HUES48 (cell line): ENCODE measurements at regions not wholly inside any gene's neighbourhood (a gene's known extent, or its start where the extent isn't known, plus 50 kb on each side); places are given as distances from the start of the nearest gene placed in this dataset.

Experiments used
- H3K27ac ChIP-seq: one replicate; pipeline ENCODE4 v1.7.0; 2013; ENCODE audit warnings: low read depth, low read length, inconsistent platforms
- H3K27me3 ChIP-seq: 2 replicates; pipeline ENCODE4 v1.6.1; 2013; ENCODE audit warnings: mild to moderate bottlenecking, low read length; ENCODE audit not compliant: control insufficient read depth, insufficient read depth
- H3K36me3 ChIP-seq: 2 replicates; pipeline ENCODE4 v1.6.1; 2013; ENCODE audit warnings: low read length; ENCODE audit not compliant: control insufficient read depth, insufficient read depth
- H3K4me1 ChIP-seq: 2 replicates; pipeline ENCODE4 v1.6.1; 2013; ENCODE audit warnings: mild to moderate bottlenecking, low read length; ENCODE audit not compliant: control insufficient read depth, insufficient read depth
- H3K4me3 ChIP-seq: 2 replicates; pipeline ENCODE4 v1.5.1; 2013; ENCODE audit warnings: mild to moderate bottlenecking, low read depth, low read length
- H3K9ac ChIP-seq: 2 replicates; pipeline ENCODE4 v1.6.1; 2013; ENCODE audit warnings: mild to moderate bottlenecking, low read depth, low read length, moderate library complexity
- H3K9me3 ChIP-seq: 2 replicates; pipeline ENCODE4 v1.6.1; 2013; ENCODE audit warnings: low read length; ENCODE audit not compliant: control insufficient read depth, insufficient read depth

GRCh38 chr4:125433453-125433852 is 118.7 kb downstream of the FAT4 start:
- Histone ChIP-seq H3K9me3 (no peaks in the 10 kb centered on the region), H3K9ac (no peak overlapping the region), H3K36me3 (no peaks in the 10 kb centered on the region), H3K27me3 (no peaks in the 10 kb centered on the region), H3K4me1 (peaks cover 7% of the 10 kb centered on the region; the same call in 1 of the 2 replicates), H3K27ac (no peak overlapping the region), H3K4me3 (no peak overlapping the region)

GRCh38 chr4:125434136-125434535 is 119.4 kb downstream of the FAT4 start:
- H3K9me3 ChIP-seq: no peaks in the 10 kb centered on the region
- no peaks in the 10 kb centered on the region for H3K36me3 ChIP-seq
- H3K4me1 ChIP-seq: peaks cover 7% of the 10 kb centered on the region; the same call in 1 of the 2 replicates
- no peak overlapping the region for H3K4me3 ChIP-seq
- no peak overlapping the region for H3K9ac ChIP-seq
- H3K27ac ChIP-seq: no peak overlapping the region
- no peaks in the 10 kb centered on the region for H3K27me3 ChIP-seq

- no peaks in the 10 kb centered on the region for H3K9me3 ChIP-seq
- H3K27ac ChIP-seq: no peak overlapping the region
- no peak overlapping the region for H3K4me3 ChIP-seq
- H3K4me1 ChIP-seq: no peaks in the 10 kb centered on the region
- no peak overlapping the region for H3K9ac ChIP-seq
- no peaks in the 10 kb centered on the region for H3K27me3 ChIP-seq
- no peaks in the 10 kb centered on the region for H3K36me3 ChIP-seq
These were observed 126.1 kb downstream of the FAT4 start for GRCh38 chr4:125440814-125441213.

- Histone ChIP-seq H3K4me3 (no peak overlapping the region), H3K9me3 (no peaks in the 10 kb centered on the region), H3K27ac (no peak overlapping the region), H3K27me3 (no peaks in the 10 kb centered on the region), H3K36me3 (no peaks in the 10 kb centered on the region), H3K4me1 (no peaks in the 10 kb centered on the region), H3K9ac (no peak overlapping the region)
These were observed 129.4 kb downstream of the FAT4 start for GRCh38 chr4:125444166-125444565.

GRCh38 chr4:125445525-125445924 is 130.8 kb downstream of the FAT4 start:
- no peaks in the 10 kb centered on the region for H3K4me1 ChIP-seq
- H3K9me3 ChIP-seq: no peaks in the 10 kb centered on the region
- no peak overlapping the region for H3K9ac ChIP-seq
- no peak overlapping the region for H3K4me3 ChIP-seq
- no peak overlapping the region for H3K27ac ChIP-seq
- H3K36me3 ChIP-seq: no peaks in the 10 kb centered on the region
- no peaks in the 10 kb centered on the region for H3K27me3 ChIP-seq

- H3K27ac ChIP-seq: no peak overlapping the region
- H3K9me3 ChIP-seq: no peaks in the 10 kb centered on the region
- H3K9ac ChIP-seq: no peak overlapping the region
- no peaks in the 10 kb centered on the region for H3K4me1 ChIP-seq
- H3K4me3 ChIP-seq: no peak overlapping the region
- H3K36me3 ChIP-seq: 0 out of 2 replicates have a peak, but pooled peaks cover 4% of the 10 kb centered on the region
- no peaks in the 10 kb centered on the region for H3K27me3 ChIP-seq
These were observed 133.0 kb downstream of the FAT4 start for GRCh38 chr4:125447551-125448290.

GRCh38 chr4:125456075-125456474 is 141.3 kb downstream of the FAT4 start:
- H3K36me3 ChIP-seq: 0 out of 2 replicates have a peak, but pooled peaks cover 4% of the 10 kb centered on the region
- H3K9me3 ChIP-seq: no peaks in the 10 kb centered on the region
- H3K4me1 ChIP-seq: peaks cover 9% of the 10 kb centered on the region
- H3K9ac ChIP-seq: no peak overlapping the region
- H3K27me3 ChIP-seq: no peaks in the 10 kb centered on the region
- no peak overlapping the region for H3K27ac ChIP-seq
- H3K4me3 ChIP-seq: no peak overlapping the region

GRCh38 chr4:125459531-125459930 is 144.8 kb downstream of the FAT4 start:
- Histone ChIP-seq H3K9ac (no peak overlapping the region), H3K9me3 (no peaks in the 10 kb centered on the region), H3K27ac (no peak overlapping the region), H3K4me1 (peaks cover 26% of the 10 kb centered on the region), H3K4me3 (no peak overlapping the region), H3K36me3 (no peaks in the 10 kb centered on the region), H3K27me3 (no peaks in the 10 kb centered on the region)

- no peaks in the 10 kb centered on the region for H3K9me3 ChIP-seq
- H3K4me1 ChIP-seq: peaks cover 26% of the 10 kb centered on the region
- no peaks in the 10 kb centered on the region for H3K27me3 ChIP-seq
- no peak overlapping the region for H3K9ac ChIP-seq
- no peaks in the 10 kb centered on the region for H3K36me3 ChIP-seq
- no peak overlapping the region for H3K4me3 ChIP-seq
- no peak overlapping the region for H3K27ac ChIP-seq
These were observed 147.1 kb downstream of the FAT4 start for GRCh38 chr4:125461676-125462363.

GRCh38 chr4:125464146-125464545 is 149.4 kb downstream of the FAT4 start:
- Histone ChIP-seq H3K27me3 (no peaks in the 10 kb centered on the region), H3K9me3 (no peaks in the 10 kb centered on the region), H3K4me1 (peaks cover 22% of the 10 kb centered on the region), H3K36me3 (no peaks in the 10 kb centered on the region), H3K27ac (no peak overlapping the region), H3K9ac (no peak overlapping the region), H3K4me3 (no peak overlapping the region)

GRCh38 chr4:125481334-125482045 is 166.7 kb downstream of the FAT4 start:
- Histone ChIP-seq H3K9me3 (no peaks in the 10 kb centered on the region), H3K4me1 (no peaks in the 10 kb centered on the region), H3K4me3 (no peak overlapping the region), H3K36me3 (peaks cover 4% of the 10 kb centered on the region; the same call in 1 of the 2 replicates), H3K27ac (no peak overlapping the region), H3K27me3 (no peaks in the 10 kb centered on the region), H3K9ac (no peak overlapping the region)
